IMR-90 (cell line): ENCODE measurements at regions not wholly inside any gene's neighbourhood (a gene's known extent, or its start where the extent isn't known, plus 50 kb on each side); places are given as distances from the start of the nearest gene placed in this dataset.

Source experiments
- ATAC-seq: fragments of 200-7000 bp; cut with Tn5 transposase; 2 replicates; pipeline ENCODE4 v1.9.1; 2020; ENCODE audit warnings: low read depth, mild to moderate bottlenecking, moderate library complexity
- BruUV-seq: library from RNA; stranded (reverse); fragments of 400-500 nt; replicated peaks from 2 replicates; lab custom pipeline; 2021; lab: Mats Ljungman, UMichigan
- CTCF ChIA-PET: fragments of 300-600 bp; formaldehyde crosslinking; extraction: SDS; loops from one replicate; lab custom pipeline; 2021; ENCODE audit warnings: antibody characterized with exemption; lab: Yijun Ruan, JAX
- POLR2A ChIA-PET: fragments of 300-600 bp; sonication (Branson Sonifier 250); formaldehyde crosslinking; loops from one replicate; lab custom pipeline; 2022; ENCODE audit warnings: antibody characterized with exemption; ENCODE audit not compliant: unreplicated experiment; lab: Charles Lee
- DNase-seq: peaks from one replicate; pipeline ENCODE4 v3.0.0; 2013
- H2AFZ ChIP-seq: replicated peaks from 2 replicates; pipeline ENCODE3; 2013; ENCODE audit warnings: low read length, mild to moderate bottlenecking; ENCODE audit not compliant: poor library complexity
- H2AK5ac ChIP-seq: 2 replicates; pipeline ENCODE4 v1.6.1; 2013; ENCODE audit warnings: low read depth, low read length, inconsistent platforms
- H2AK9ac ChIP-seq: replicated peaks from 2 replicates; pipeline ENCODE3; 2013; ENCODE audit warnings: mild to moderate bottlenecking, low read depth, low read length, moderate library complexity; ENCODE audit not compliant: poor library complexity
- H2BK120ac ChIP-seq: 2 replicates; pipeline ENCODE4 v1.6.1; 2013; ENCODE audit warnings: low read depth, low read length, inconsistent platforms
- H2BK15ac ChIP-seq: 3 replicates; pipeline ENCODE4 v1.6.1; 2013; ENCODE audit warnings: low read depth, low read length, inconsistent platforms
- H2BK20ac ChIP-seq: 2 replicates; pipeline ENCODE4 v1.6.1; 2013; ENCODE audit warnings: low read depth, mild to moderate bottlenecking, inconsistent platforms, low read length, moderate library complexity
- H2BK5ac ChIP-seq: 2 replicates; pipeline ENCODE4 v1.6.1; 2013; ENCODE audit warnings: mild to moderate bottlenecking, low read depth, low read length, inconsistent platforms; ENCODE audit not compliant: poor library complexity, severe bottlenecking
- H3K14ac ChIP-seq: replicated peaks from 2 replicates; pipeline ENCODE4 v1.6.1; 2013; ENCODE audit warnings: low read depth, low read length, inconsistent platforms
- H3K18ac ChIP-seq: 2 replicates; pipeline ENCODE4 v1.6.1; 2013; ENCODE audit warnings: low read depth, low read length, control low read depth
- H3K23ac ChIP-seq: 2 replicates; pipeline ENCODE4 v1.6.1; 2013; ENCODE audit warnings: low read depth, low read length, inconsistent platforms
- H3K27ac ChIP-seq: 2 replicates; pipeline ENCODE4 v1.5.1; 2013; ENCODE audit warnings: mild to moderate bottlenecking, control low read depth, low read length; ENCODE audit not compliant: insufficient read depth
- H3K27me3 ChIP-seq: 2 replicates; pipeline ENCODE4 v1.6.1; 2013; ENCODE audit warnings: low read length; ENCODE audit not compliant: control insufficient read depth, insufficient read depth
- H3K36me3 ChIP-seq: 2 replicates; pipeline ENCODE4 v1.6.1; 2013; ENCODE audit warnings: low read length, mixed read lengths; ENCODE audit not compliant: control insufficient read depth, insufficient read depth
- H3K4ac ChIP-seq: 2 replicates; pipeline ENCODE4 v1.6.1; 2013; ENCODE audit warnings: low read depth, low read length, inconsistent platforms
- H3K4me1 ChIP-seq: 2 replicates; pipeline ENCODE4 v1.6.1; 2013; ENCODE audit warnings: low read length, mixed read lengths; ENCODE audit not compliant: control insufficient read depth, insufficient read depth
- H3K4me2 ChIP-seq: 2 replicates; pipeline ENCODE4 v1.6.1; 2013; ENCODE audit warnings: low read depth, mild to moderate bottlenecking, control low read depth, low read length, moderate library complexity
- H3K4me3 ChIP-seq: 2 replicates; pipeline ENCODE4 v1.5.1; 2013; ENCODE audit warnings: low read depth, mild to moderate bottlenecking, control low read depth, low read length, moderate library complexity; ENCODE audit not compliant: insufficient read depth
- H3K56ac ChIP-seq: 2 replicates; pipeline ENCODE4 v1.6.1; 2013; ENCODE audit warnings: low read length, inconsistent platforms; ENCODE audit not compliant: insufficient read depth; ENCODE audit errors: extremely low read depth
- H3K79me1 ChIP-seq, 2 experiments: 2 replicates each; pipeline ENCODE4 v1.6.1; 2013; ENCODE audit warnings: low read length in 2 of 2, inconsistent platforms in 1 of 2, low read depth in 1 of 2
- H3K9ac ChIP-seq: 2 replicates; pipeline ENCODE4 v1.6.1; 2013; ENCODE audit warnings: low read depth, low read length, control low read depth
- H3K9me1 ChIP-seq: 2 replicates; pipeline ENCODE4 v1.6.1; 2013; ENCODE audit warnings: low read length, inconsistent platforms; ENCODE audit not compliant: insufficient read depth
- H3K9me3 ChIP-seq: 2 replicates; pipeline ENCODE4 v1.6.1; 2013; ENCODE audit warnings: low read length; ENCODE audit not compliant: control insufficient read depth, insufficient read depth
- H4K20me1 ChIP-seq: 2 replicates; pipeline ENCODE4 v1.6.1; 2013; ENCODE audit warnings: low read length, inconsistent platforms; ENCODE audit not compliant: insufficient read depth
- H4K5ac ChIP-seq: 2 replicates; pipeline ENCODE4 v1.6.1; 2013; ENCODE audit warnings: mild to moderate bottlenecking, low read depth, low read length, control low read depth
- H4K8ac ChIP-seq, 2 experiments: 2 replicates each; pipeline ENCODE4 v1.6.1; 2013; ENCODE audit warnings: low read depth in 2 of 2, low read length in 2 of 2, control low read depth in 1 of 2, inconsistent platforms in 1 of 2
- H4K91ac ChIP-seq: 2 replicates; pipeline ENCODE4 v1.6.1; 2013; ENCODE audit warnings: low read depth, low read length, inconsistent platforms; ENCODE audit not compliant: insufficient read depth
- RAD21 ChIP-seq: IDR thresholded peaks from 2 replicates; pipeline ENCODE4 v1.6.1; 2012; ENCODE audit warnings: low read length, improper control_type of control experiment
- RFX5 ChIP-seq: IDR thresholded peaks from 2 replicates; pipeline ENCODE4 v1.8.0; 2012; ENCODE audit warnings: low read depth, mild to moderate bottlenecking, low read length, moderate library complexity
- WGBS, 2 experiments: methylation state at CpG; one replicate each; pipeline versions ENCODE4 v1.1.5 to v1.1.7; 2013; ENCODE audit warnings: missing lambda C conversion rate in 2 of 2; ENCODE audit not compliant: insufficient read length in 1 of 2; ENCODE audit errors: extremely low coverage in 2 of 2; 5-methylcytosine and 5-hydroxymethylcytosine counted together
- dilution Hi-C: fragments of 300-500 bp; cut with HindIII; formaldehyde crosslinking; loops from one replicate; pipeline ENCODE4 v1.14.3; 2018; ENCODE audit warnings: low sequenced_read_pairs; ENCODE audit not compliant: unreplicated experiment
- in situ Hi-C: fragments of 300-500 bp; cut with MboI; formaldehyde crosslinking; loops from 3 replicates; pipeline ENCODE4 v1.14.3; 2019; ENCODE audit warnings: low sequenced_read_pairs, inconsistent platforms, mixed read lengths
- intact Hi-C: fragments of 100-400 bp; cut with micrococcal nuclease; formaldehyde crosslinking; loops from 2 replicates; pipeline ENCODE4 v1.10.0; 2022

- no peak overlapping the region for H3K18ac ChIP-seq
- no peaks in the 10 kb centered on the region for H4K20me1 ChIP-seq
- no peak overlapping the region for H3K56ac ChIP-seq
- WGBS, 2 experiments = no CpG with 5 or more reads among the region's 8 CpGs
- dilution Hi-C loops (no loop called here), intact Hi-C loops (loop anchor here (5.0 kb wide), 1 partner anchor 50 kb away; no protein-coding TSS in a partner anchor), in situ Hi-C loops (no loop called here)
- H2BK20ac ChIP-seq = no peak overlapping the region; the same call in 1 of the 2 replicates
- DNase-seq (peak; percentile 33), ATAC-seq (no peak)
- H2AFZ ChIP-seq = no peak overlapping the region
- no peak overlapping the region for H2AK9ac ChIP-seq
- H3K27me3 ChIP-seq = no peaks in the 10 kb centered on the region
- 0 out of 4 replicates have a peak, but pooled peaks cover 0 to 3% of the 10 kb centered on the region in 2 experiments for H3K79me1 ChIP-seq
- H3K9me1 ChIP-seq = no peaks in the 10 kb centered on the region
- no peaks in the 10 kb centered on the region for H3K36me3 ChIP-seq
- no peak overlapping the region for H3K4me3 ChIP-seq
- 0 out of 2 replicates have a peak overlapping the region, but pooled peaks have one; percentile 1 for H3K14ac ChIP-seq
- H3K4ac ChIP-seq = no peak overlapping the region
- no peak overlapping the region for H3K9ac ChIP-seq
- no peak overlapping the region for H4K91ac ChIP-seq
- ChIA-PET CTCF (interaction anchor here (0.5 to 1.2 kb wide), 2 partner anchors 22 to 87 kb away, joined by 3 read pairs; no protein-coding TSS in a partner anchor), POLR2A (interaction anchor here (0.8 kb wide), 1 partner anchor 7 kb away, joined by 3 read pairs; no protein-coding TSS in a partner anchor)
- H3K4me2 ChIP-seq = no peak overlapping the region
- H3K27ac ChIP-seq = no peak overlapping the region
- BruUV-seq = no TSS peak
- H4K5ac ChIP-seq = no peak overlapping the region; the same call in 1 of the 2 replicates
- H2BK5ac ChIP-seq = no peak overlapping the region
- peak; percentile 26; the same call in 1 of the 2 replicates for TF ChIP-seq RAD21
- TF ChIP-seq RFX5 = no peak
- H3K23ac ChIP-seq = no peak overlapping the region
- H2BK120ac ChIP-seq = no peak overlapping the region
- no peak overlapping the region for H4K8ac ChIP-seq
- H3K9me3 ChIP-seq = no peaks in the 10 kb centered on the region
- H2BK15ac ChIP-seq = no peak overlapping the region
- H3K4me1 ChIP-seq = peaks cover 10% of the 10 kb centered on the region; the same call in 1 of the 2 replicates
- H2AK5ac ChIP-seq = no peak overlapping the region
Measured at GRCh38 chr5:135186662-135187522, 152.9 kb upstream of the PITX1 start.
